Panc1 (cell line): ENCODE measurements at regions not wholly inside any gene's neighbourhood (a gene's known extent, or its start where the extent isn't known, plus 50 kb on each side); places are given as distances from the start of the nearest gene placed in this dataset.

Experiments
- CTCF ChIP-seq: fragments of 450-650 bp; IDR thresholded peaks from 2 replicates; pipeline ENCODE4 v1.5.1; 2017; ENCODE audit warnings: mild to moderate bottlenecking
- SIN3A ChIP-seq: IDR thresholded peaks from 2 replicates; pipeline ENCODE4 v1.6.1; 2012; ENCODE audit warnings: low read depth, mild to moderate bottlenecking, low read length, moderate library complexity, borderline replicate concordance; ENCODE audit not compliant: insufficient read depth

- no peak for TF ChIP-seq CTCF
- TF ChIP-seq SIN3A, result no peak
These were observed 180.3 kb upstream of the ADRA1B start for GRCh38 chr5:159735749-159736660.
